Spleen (tissue), 11 donors: ENCODE measurements at regions not wholly inside any gene's neighbourhood (a gene's known extent, or its start where the extent isn't known, plus 50 kb on each side); places are given as distances from the start of the nearest gene placed in this dataset.
"Not testable (repeated sequence)": the region's sequence is repeated elsewhere in the genome, so short reads cannot be mapped to it uniquely, and the experiment has no call there.

Experiments used
- DNase-seq: peaks from one replicate; pipeline ENCODE4 v3.0.0-alpha.2; 2020
- H3K27ac ChIP-seq, 8 donors: fragments of 200-600 bp; sonication (generic) in 7 of 8; 1 replicate in 4 of 8; 2 replicates in 4 of 8; pipeline versions ENCODE4 v1.5.0 to v1.8.0; 2016 to 2021; ENCODE audit warnings: inconsistent platforms in 4 of 8, mild to moderate bottlenecking in 4 of 8, moderate library complexity in 1 of 8
- H3K27me3 ChIP-seq, 7 donors: fragments of 200-600 bp; sonication (generic) in 6 of 7; replicated peaks in 1 of 7; 1 replicate in 4 of 7; 2 replicates in 3 of 7; pipeline versions ENCODE4 v1.5.0 to v1.8.0; 2016 to 2021; ENCODE audit warnings: inconsistent platforms in 3 of 7, mild to moderate bottlenecking in 1 of 7
- H3K36me3 ChIP-seq, 6 donors: fragments of 200-600 bp; sonication (generic) in 5 of 6; 1 replicate in 4 of 6; 2 replicates in 2 of 6; pipeline versions ENCODE4 v1.5.0 to v1.8.0; 2016 to 2021; ENCODE audit warnings: inconsistent platforms in 2 of 6
- H3K4me1 ChIP-seq, 6 donors: fragments of 200-600 bp; sonication (generic) in 5 of 6; 1 replicate in 3 of 6; 2 replicates in 3 of 6; pipeline versions ENCODE4 v1.5.0 to v1.8.0; 2016 to 2021; ENCODE audit warnings: inconsistent platforms in 3 of 6
- H3K4me3 ChIP-seq, 8 donors: fragments of 200-600 bp; sonication (generic) in 7 of 8; 1 replicate in 4 of 8; 2 replicates in 4 of 8; pipeline versions ENCODE4 v1.5.0 to v1.8.0; 2016 to 2021; ENCODE audit warnings: inconsistent platforms in 4 of 8, mild to moderate bottlenecking in 4 of 8, moderate library complexity in 2 of 8
- H3K9me3 ChIP-seq, 8 donors: fragments of 200-600 bp; sonication (generic) in 7 of 8; 1 replicate in 4 of 8; 2 replicates in 4 of 8; pipeline versions ENCODE4 v1.5.0 to v1.8.0; 2016 to 2021; ENCODE audit warnings: inconsistent platforms in 4 of 8
- CTCF ChIP-seq, 11 experiments: fragments of 200-600 bp in 7 of 11; fragments of 450-650 bp in 4 of 11; sonication (generic) in 4 of 11; IDR thresholded peaks in 8 of 11; conservative IDR thresholded peaks in 3 of 11; 1 replicate in 7 of 11; 2 replicates in 4 of 11; pipeline versions ENCODE4 v1.4.0 to v1.8.0; 2016 to 2021; ENCODE audit warnings: antibody characterized with exemption in 11 of 11, inconsistent platforms in 4 of 11, mild to moderate bottlenecking in 1 of 11
- POLR2A ChIP-seq, 3 donors: fragments of 450-650 bp; IDR thresholded peaks; one replicate each; pipeline ENCODE4 v1.5.1; 2017; ENCODE audit warnings: antibody characterized with exemption in 3 of 3, mild to moderate bottlenecking in 1 of 3
- POLR2AphosphoS5 ChIP-seq, 3 donors: sonication (generic); formaldehyde crosslinking; IDR thresholded peaks; one replicate each; pipeline ENCODE4 v1.5.1; 2017; ENCODE audit warnings: antibody characterized with exemption in 3 of 3
- whole genome bisulfite sequencing, 5 donors: extraction: QIAGEN DNeasy Blood & Tissue Kit in 3 of 5; methylation state at CpG; one replicate each; pipeline versions ENCODE4 v1.1.5 to v1.1.7; 2013 to 2018; 5-methylcytosine and 5-hydroxymethylcytosine counted together
- intact Hi-C: fragments of 100-400 bp; cut with DNase I; formaldehyde crosslinking; loops from one replicate; pipeline ENCODE4 v1.15.0; 2023; ENCODE audit warnings: low total_unique reads
- donor health status: healthy with polysubstance abuse.
- donor health status: DM: no; HTN: no; CAD: no; lungs with moderate emphysema.
- donor health status: DM: no; HTN: no; CAD: no.
- donor health status: Bipolar disorder and iron deficiency.
- donor health status: healthy.
- donor health status: DM: no; HTN: no; CAD: no.
- donor health status: DM: yes; HTN: yes; CAD: no.

DNA sequence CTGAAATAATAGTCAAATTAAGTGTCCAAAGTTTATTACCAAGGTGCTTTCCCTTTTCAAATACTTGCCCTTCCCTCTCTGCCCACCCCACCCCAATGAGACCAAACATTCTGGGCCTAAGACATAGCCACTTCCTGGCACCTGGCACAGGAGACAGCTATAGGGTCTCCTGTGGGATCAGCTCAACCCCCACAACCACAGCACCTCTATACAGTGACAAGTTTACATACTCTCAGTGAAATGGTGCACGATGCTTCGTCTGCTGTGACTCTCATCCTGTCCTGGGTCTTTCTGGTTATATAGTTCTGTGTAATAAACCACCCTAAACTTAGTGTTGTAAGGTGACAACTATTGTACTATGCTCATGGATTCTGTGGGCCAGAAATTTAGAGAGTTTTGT is 466.2 kb downstream of the FBXO15 start:
- intact Hi-C loops: no loop called here
- Histone ChIP-seq H3K9me3 (no peaks in the 10 kb centered on the region), H3K4me3 (no peak overlapping the region), H3K27ac (no peak overlapping the region), H3K4me1 (no peaks in the 10 kb centered on the region), H3K27me3 (no peaks in the 10 kb centered on the region), H3K36me3 (no peaks in the 10 kb centered on the region)
- 68 to 81% (median 72%) methylated on average over 2 of the region's 2 CpGs for WGBS, 5 donors
- no peak for DNase-seq
- no peak for TF ChIP-seq POLR2AphosphoS5 (IDR thresholded peaks at IDR 0.05)
- TF ChIP-seq POLR2A (IDR thresholded peaks at IDR 0.05): no peak
- no peak for TF ChIP-seq CTCF (IDR thresholded peaks at IDR 0.05 in 8 of 11, conservative IDR thresholded peaks at IDR 0.05 in 3 of 11)

GRCh38 chr18:73679941-73680712 is 467.5 kb downstream of the FBXO15 start:
- intact Hi-C loops: no loop called here
- Histone ChIP-seq H3K9me3 (no peaks in the 10 kb centered on the region), H3K4me3 (no peak overlapping the region), H3K27ac (no peak overlapping the region), H3K27me3 (no peaks in the 10 kb centered on the region), H3K4me1 (no peaks in the 10 kb centered on the region), H3K36me3 (no peaks in the 10 kb centered on the region)
- 55 to 71% (median 68%) methylated on average over 8 of the region's 8 CpGs for whole genome bisulfite sequencing, 5 donors
- DNase-seq: no peak
- TF ChIP-seq POLR2AphosphoS5 (IDR thresholded peaks at IDR 0.05) (no peak), CTCF (IDR thresholded peaks at IDR 0.05 in 8 of 11, conservative IDR thresholded peaks at IDR 0.05 in 3 of 11) (no peak), POLR2A (IDR thresholded peaks at IDR 0.05) (no peak)

- no peak for DNase-seq
- TF ChIP-seq POLR2A (IDR thresholded peaks at IDR 0.05): no peak
- no peak for TF ChIP-seq CTCF (IDR thresholded peaks at IDR 0.05 in 8 of 11, conservative IDR thresholded peaks at IDR 0.05 in 3 of 11)
- TF ChIP-seq POLR2AphosphoS5 (IDR thresholded peaks at IDR 0.05): no peak
These were observed 470.2 kb downstream of the FBXO15 start for GRCh38 chr18:73677450-73677849.

DNA sequence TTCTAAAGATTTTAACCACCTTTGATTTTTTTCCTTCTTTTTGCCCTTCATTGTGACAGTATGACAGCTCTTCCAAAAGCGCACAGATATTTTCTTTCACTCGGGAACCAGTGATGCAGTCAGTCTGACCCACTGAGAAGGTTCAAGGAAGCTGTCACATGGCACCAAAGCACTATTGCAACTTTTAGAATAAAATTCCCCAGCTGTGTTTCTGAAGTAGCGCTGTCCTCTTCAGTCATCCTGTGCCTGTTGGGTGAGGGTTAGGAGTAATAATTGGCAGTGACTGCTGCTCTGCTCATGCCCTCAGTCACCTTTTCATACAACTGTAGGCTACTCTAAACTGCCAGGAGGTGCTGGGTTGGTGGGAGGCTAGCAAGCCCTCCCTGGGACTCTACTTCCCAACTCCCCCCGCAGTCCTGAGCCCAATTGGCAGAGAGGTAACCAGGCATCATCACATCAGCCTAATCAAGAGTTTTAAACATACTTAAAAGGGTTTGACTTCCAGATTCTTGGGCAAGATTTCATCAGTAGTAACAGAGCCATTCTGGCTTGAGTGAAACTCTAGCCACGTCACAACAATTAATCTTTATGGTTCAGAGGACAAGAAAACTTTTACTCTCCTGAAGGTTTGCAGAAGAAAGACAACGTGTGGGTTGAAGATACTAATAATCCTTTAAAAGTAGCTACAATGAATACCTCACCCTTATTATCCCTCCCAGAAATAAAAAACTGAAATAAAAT is 473.3 kb downstream of the FBXO15 start:
- H3K9me3 ChIP-seq: no peaks in the 10 kb centered on the region
- DNase-seq: no peak
- no peaks in the 10 kb centered on the region for H3K4me1 ChIP-seq
- 73 to 82% (median 78%) methylated on average over 6 of the region's 6 CpGs for WGBS, 5 donors
- intact Hi-C loops: no loop called here
- no peaks in the 10 kb centered on the region for H3K36me3 ChIP-seq
- no peaks in the 10 kb centered on the region for H3K27me3 ChIP-seq
- TF ChIP-seq POLR2AphosphoS5 (IDR thresholded peaks at IDR 0.05) (no peak), CTCF (IDR thresholded peaks at IDR 0.05 in 8 of 11, conservative IDR thresholded peaks at IDR 0.05 in 3 of 11) (no peak), POLR2A (IDR thresholded peaks at IDR 0.05) (no peak)
- no peak overlapping the region for H3K27ac ChIP-seq
- no peak overlapping the region for H3K4me3 ChIP-seq

More at GRCh38 chr18:73677450-73677849, 470.2 kb downstream of the FBXO15 start:
- Histone ChIP-seq H3K4me3 (no peak overlapping the region), H3K36me3 (no peaks in the 10 kb centered on the region), H3K4me1 (no peaks in the 10 kb centered on the region), H3K27me3 (no peaks in the 10 kb centered on the region), H3K9me3 (no peaks in the 10 kb centered on the region), H3K27ac (no peak overlapping the region)
- intact Hi-C loops: no loop called here

GRCh38 chr18:73671480-73671879 is 476.2 kb downstream of the FBXO15 start:
- DNase-seq, H3K4me3 ChIP-seq, H3K9me3 ChIP-seq, H3K27ac ChIP-seq, H3K4me1 ChIP-seq, H3K36me3 ChIP-seq, intact Hi-C loops, H3K27me3 ChIP-seq: not testable (repeated sequence)
- WGBS, 5 donors: 89 to 95% (median 92%) methylated on average over 8 of the region's 8 CpGs
